OCI-M2 (cell line): ENCODE measurements at regions not wholly inside any gene's neighbourhood (a gene's known extent, or its start where the extent isn't known, plus 50 kb on each side); places are given as distances from the start of the nearest gene placed in this dataset.
"Not testable (repeated sequence)": the region's sequence is repeated elsewhere in the genome, so short reads cannot be mapped to it uniquely, and the experiment has no call there.

ENCODE experiments used
- DNase-seq: peaks from one replicate; lab custom pipeline; 2025; ENCODE audit not compliant: unreplicated experiment; lab: John Stamatoyannopoulos, UW

DNA sequence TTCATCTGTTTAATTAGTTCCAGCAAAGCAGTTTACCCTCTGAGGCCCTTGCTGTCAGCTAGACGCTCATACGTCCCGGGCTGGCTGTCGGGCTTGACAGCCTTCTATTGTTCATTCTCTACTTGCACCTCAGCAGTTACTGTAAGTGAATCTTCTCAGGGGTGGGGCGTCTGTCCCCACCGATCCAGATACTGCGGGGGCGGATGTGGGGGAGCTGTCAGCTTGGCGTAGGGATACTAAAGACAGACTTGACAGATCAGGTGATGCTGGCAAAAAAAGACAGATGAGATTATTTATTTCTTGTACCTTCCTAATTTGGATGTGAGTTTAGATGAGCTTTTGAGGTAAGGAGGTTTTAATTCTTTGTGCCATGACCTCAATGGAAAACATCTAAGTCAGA lies 315.3 kb downstream of the NR2F2 start:
- no peak for DNase-seq

DNA sequence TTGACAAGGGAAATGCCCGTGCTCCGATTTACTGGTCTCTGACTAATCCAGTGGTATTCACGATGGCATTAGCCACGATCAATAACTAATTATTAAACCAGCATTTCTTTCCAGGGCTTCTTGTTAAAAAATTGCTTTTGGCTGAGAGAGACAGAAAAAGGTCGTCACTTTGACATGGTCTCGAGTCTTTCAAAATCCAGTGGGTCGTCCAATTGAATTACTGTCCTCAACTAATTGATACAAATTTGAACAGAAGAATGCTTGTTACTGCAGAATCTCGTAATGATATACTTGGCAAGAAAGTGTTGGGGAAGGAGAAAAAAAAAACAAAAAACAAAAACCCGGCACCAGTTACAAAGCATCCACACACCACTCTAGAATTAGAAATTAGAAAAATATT lies 318.4 kb downstream of the NR2F2 start:
- no peak for DNase-seq

DNA sequence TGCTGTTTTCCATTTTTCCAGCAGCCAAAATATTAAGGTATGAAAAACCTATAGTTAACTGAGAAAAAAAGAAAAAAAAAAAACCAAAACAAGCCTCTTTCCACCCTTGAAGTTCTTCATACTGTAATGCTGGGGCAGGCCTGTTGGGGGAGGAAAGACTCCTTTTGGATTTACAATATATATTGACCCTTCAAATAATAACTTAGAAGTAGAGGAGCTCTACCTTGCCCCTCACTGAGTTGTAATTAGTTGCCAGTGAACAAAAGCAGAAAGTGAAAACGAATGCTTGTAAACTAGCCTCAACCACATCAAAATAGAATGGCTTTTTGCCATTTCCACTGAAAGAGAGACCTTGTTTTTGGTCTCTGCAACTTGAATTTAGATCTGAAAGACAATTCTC lies 326.6 kb downstream of the NR2F2 start:
- DNase-seq = no peak

DNA sequence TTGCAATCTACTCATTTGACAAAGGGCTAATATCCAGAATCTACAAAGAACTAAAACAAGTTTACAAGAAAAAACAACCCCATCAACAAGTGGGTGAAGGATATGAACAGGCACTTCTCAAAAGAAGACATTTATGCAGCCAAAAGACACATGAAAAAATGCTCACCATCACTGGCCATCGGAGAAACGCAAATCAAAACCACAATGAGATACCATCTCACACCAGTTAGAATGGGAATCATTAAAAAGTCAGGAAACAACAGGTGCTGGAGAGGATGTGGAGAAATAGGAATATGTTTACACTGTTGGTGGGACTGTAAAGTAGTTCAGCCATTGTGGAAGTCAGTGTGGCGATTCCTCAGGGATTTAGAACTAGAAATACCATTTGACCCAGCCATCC lies 336.5 kb downstream of the NR2F2 start:
- DNase-seq = not testable (repeated sequence)

DNA sequence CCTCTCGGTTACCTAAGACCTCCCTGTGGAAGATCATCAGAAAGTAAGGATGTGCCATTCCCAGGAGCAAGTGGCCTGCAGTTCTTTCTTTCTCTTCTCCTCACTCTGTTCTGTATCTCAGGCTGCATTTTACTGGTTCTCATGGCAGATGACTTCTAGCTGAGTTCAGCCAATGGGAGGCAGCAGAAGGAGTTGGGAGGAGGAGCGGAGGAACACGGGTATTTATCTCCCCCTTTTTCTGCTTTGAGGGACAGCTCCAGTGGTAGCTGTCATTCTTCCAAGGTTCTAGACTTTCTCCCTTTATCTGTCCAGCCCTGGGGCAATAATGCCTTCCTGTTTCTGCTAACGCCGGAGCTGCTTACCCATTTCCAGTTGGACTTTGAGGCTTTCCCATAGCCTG lies 339.9 kb downstream of the NR2F2 start:
- no peak for DNase-seq

DNA sequence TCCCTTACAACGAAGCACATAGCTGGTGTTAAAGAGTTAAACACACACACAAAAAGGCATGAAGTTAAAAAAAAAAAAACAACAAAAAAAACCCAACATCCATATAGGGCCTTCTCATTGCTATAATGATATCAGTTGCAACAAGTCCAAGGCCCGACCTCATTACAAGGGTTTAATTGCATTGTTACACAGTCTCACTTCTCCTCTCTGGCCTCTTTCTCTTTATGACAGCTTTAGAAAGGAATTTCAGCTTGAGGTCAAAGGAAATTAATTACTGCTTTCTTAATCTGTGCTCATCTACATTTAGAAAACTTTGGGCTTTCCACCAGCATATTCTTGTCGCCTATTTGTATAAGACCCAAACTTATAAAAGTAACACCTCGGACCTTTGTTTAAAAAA lies 342.1 kb downstream of the NR2F2 start:
- no peak for DNase-seq

DNA sequence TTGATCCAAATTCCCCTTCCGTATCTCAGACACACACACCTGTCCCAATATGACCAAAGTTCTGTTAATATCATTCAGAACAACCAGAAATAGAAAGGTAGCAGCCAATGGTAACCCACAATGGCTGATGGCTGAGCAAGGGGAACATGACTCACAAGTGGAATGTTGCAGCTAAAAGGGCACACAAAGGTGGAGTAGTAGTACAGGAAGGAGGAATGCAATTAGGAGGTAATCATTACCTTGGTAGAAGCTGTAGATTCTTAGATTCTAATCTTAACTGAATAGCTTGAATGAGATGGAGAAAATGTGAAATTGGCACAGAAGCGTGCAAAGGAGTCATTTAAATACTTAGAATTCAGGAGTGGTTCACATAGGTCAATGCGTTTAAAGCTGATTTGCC lies 347.9 kb downstream of the NR2F2 start:
- no peak for DNase-seq

DNA sequence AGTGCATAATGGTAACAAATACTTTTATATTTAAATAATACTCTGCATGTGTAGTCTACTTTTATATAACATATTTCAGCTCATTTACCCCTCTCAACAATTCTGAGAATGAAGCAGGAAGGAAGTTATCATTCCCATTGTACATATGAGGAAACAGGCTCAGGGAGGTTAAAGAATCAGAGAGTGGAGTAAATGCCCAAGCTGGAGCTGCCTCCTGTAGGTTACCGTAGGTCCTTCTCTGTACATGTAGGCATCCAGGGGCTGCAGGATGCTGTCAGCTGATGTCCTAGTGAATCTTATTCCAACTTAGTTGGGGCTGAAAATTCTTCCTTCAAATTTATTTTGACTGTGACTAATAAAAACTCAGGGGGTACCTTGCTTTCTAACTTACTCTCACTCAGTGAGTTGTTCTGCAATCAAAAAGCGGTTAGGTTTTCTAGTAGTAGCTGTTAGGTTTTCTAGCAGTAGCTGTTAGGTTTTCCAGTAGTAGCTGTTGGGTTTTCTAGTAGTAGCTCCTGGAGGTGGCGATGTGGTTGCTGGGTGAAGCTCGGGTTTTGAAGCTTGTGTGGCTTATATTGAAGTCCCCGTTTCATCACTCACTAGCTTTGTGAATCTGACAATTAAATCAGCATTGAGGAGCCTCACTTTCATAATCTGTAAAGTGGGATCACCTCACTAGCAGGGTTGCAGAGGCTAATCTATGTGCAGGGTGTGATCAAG lies 357.0 kb downstream of the NR2F2 start:
- no peak for DNase-seq

DNA sequence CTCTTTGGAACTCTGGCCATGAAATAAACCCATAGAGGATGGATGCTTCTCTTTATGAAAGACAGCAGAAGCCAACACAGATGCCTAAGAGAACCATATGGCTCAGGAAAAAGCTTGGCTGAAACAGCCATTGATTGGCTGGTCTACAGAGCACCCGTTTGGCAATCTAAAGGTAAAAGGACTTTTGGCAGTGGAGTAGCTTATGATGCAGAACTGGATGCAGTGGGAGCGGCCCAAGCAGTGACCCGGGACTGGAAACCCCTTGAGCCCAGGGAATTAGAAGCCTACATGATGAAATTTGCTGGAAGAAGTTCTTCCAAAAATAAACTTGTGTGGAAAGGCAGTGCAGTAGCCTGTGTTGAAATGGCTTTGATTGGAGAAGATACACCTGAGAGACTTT lies 360.2 kb downstream of the NR2F2 start:
- DNase-seq = no peak

DNA sequence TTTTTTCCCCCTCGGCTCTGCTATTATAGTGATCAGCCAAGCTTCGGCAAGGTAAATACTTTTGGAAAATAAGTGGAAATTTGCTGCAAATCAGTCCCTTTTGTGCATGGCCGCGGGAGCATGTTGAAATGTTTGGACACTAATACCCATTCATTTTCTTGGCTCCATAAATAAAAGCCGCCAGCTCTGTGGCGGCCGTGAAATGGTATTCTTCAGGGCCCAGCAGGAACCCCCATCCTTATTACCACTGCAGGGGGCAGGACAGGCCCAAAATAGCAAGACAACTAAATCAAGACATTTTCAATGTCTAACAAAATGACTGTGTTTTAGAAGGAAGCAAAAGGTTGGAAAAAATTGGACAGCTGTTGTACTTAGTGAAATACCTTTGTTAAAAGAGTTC lies 362.3 kb downstream of the NR2F2 start:
- no peak for DNase-seq

DNA sequence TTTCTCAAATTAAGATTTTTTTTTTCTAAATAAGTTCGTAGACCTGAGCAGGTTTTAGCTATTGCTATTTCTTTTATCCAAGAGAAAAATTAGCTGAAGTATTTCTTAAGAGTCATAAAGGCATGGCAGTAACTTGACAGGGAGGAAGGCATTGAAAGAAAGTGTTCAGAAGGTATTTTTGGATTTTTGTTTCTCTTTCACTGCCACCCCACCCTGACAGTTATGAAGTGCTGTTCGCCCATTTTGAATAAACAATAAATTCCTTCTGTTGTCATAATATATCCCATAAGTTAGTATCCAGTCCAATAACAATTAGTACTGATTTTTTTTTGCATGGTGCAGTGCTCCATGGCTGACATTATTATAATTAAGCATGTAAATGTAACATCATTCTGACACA lies 363.0 kb downstream of the NR2F2 start:
- no peak for DNase-seq

DNA sequence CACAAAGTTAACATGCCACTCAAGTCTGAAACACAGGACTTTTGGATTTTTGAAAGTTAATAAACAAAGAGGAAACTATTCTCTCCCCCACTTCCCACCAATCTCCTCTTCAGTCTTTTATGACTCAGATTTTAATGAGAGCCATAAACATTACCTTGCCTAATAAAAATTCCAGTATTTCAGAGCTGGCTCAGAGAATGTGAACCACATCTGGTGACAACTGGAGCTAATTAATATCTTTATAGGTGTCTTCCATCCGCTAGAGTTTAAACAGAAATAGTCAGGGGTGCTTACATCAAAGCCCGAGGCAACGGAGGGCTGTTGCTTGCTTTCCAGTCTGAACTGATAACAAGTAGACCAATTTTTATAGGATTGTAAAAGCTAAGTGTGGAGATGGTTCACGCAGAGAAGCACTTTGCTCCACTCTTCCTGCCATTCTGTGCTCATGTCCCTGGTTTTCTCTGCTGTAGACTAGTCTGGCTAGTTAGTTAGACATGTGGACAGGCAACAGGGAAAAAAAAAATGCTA lies 363.6 kb downstream of the NR2F2 start:
- no peak for DNase-seq

DNA sequence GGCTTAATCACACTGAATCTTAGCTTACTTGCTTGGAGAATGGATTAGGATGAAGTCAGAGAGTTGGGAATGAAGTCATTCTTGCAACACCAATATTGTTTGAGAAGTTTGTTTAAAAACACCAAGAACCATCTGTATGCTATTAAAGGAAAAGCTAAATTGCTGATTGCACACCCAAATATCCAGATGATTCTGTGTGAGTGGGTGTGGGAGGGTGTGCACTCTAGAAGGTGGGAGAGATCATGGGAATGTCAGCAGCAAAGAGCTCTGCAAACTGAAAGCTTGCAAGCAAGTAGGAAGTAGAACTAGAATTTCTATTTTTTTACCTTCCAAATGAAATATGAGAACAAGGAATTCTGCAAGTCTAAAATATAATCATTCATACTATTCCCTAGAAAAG lies 364.9 kb downstream of the NR2F2 start:
- no peak for DNase-seq

DNA sequence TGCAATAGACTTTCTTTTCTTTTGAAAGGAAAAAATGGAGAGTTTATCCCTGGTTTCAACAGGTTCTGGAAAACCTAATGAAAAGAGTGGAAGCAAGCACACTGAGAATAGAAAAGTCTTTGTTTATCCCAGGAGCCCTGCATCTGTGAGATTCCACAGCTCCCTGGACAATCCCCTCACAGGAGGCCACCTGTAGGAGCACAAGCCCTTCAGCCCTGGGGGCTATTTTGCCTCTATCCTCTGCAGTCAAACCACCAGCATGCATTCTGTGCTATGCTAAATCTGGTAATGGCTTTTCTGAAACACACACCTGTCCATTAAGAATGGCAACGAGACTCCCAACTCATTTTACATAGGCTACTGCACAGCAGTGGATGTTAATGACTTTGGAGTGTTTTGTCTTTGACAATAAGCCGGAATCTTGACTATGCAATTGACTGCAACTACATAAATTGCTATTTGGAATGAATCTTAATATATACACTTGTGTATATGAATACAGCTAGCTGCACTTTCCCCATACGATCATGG lies 369.4 kb downstream of the NR2F2 start:
- no peak for DNase-seq

DNA sequence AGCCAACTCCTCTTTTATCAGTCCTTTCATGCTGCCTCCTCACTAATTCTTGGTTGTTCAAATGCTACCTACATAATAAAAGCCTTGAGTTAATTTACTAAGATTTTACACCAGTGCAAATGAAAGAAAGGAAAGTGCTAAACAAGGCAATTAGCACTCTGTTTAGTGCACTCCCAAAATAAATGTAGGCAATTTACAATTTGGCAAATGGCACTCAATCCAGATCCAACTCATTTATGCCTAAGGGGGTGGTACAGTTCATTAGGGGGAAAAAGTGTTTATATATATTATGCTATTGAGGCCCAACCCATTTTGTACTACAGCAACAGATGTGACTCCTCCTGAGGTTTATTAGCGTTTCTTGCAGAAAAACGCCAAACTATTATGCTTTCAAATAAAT lies 370.1 kb downstream of the NR2F2 start:
- no peak for DNase-seq

DNA sequence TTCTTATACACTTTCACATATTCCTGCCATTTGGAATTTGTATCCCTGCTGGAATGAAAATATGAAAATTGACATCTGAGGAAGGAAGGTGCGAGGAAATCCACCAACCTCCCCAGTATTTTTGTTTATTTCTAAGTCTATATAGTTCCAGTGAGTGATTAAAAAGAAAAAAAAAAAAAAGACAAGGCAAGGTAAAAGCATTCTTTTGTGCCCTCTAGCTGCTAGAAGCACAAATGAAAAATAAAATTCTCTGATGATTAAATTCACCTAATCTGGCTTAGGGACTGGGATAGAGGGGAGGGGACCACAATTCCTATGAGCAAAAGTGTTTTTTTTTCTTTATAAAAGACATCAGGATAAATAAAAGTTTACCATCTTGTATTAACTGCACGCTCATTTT lies 370.9 kb downstream of the NR2F2 start:
- no peak for DNase-seq

DNA sequence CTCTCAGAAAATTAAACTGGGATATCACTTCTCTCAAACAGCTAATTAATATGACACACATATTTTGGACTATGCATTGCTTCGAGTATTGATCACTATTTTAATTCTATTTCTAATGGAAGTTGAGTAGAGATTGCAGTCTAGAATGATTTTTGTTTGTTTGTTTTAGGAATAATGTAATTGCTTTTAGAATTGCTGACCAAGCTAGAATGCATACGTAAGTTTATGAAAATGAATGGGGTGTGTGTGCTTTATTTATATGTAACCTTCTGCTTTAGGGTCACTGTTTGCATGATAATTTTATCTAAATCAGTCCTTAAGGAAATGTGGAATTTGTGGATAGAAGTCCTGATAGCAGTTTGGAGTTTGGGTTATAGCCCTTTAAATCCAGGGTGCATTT lies 371.4 kb downstream of the NR2F2 start:
- DNase-seq = no peak

DNA sequence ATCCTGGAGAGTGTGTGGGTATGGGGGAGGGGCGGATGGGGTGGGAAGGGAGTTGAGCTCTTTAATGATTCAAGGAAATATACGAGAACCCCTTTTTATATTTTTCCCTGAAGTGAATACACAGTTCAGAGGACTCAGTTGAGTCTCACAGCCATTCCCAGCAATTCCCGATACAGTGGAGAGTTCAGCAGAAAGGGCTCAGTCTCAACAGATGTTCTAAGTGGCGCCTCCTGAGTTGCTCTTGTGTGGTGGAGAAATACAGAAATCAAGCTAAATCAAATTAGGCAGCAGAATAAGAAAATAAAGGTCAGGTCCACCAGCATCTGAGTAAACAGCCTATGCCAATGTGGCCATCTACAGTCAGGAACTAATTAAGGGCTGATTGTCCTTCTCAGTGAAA lies 372.1 kb downstream of the NR2F2 start:
- DNase-seq = no peak

DNA sequence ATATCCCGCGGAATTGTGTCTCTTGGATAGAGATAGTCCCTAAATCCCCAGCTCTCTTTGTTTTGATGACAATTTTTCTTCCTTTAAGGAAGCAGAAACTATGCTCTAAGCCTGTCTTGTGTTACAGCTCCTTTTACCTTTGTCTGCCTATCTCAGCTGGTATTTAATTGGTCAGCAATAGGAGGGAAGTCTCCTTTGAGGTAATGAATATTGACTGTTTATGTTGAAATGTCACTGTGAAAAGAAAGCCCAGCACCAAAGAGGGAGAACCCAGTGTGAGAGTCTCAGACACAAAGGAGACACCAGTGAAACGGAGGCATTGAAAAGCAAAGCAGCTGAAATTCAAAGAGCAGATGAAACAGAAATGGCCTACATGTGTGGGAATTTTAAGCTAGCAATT lies 372.6 kb downstream of the NR2F2 start:
- no peak for DNase-seq

DNA sequence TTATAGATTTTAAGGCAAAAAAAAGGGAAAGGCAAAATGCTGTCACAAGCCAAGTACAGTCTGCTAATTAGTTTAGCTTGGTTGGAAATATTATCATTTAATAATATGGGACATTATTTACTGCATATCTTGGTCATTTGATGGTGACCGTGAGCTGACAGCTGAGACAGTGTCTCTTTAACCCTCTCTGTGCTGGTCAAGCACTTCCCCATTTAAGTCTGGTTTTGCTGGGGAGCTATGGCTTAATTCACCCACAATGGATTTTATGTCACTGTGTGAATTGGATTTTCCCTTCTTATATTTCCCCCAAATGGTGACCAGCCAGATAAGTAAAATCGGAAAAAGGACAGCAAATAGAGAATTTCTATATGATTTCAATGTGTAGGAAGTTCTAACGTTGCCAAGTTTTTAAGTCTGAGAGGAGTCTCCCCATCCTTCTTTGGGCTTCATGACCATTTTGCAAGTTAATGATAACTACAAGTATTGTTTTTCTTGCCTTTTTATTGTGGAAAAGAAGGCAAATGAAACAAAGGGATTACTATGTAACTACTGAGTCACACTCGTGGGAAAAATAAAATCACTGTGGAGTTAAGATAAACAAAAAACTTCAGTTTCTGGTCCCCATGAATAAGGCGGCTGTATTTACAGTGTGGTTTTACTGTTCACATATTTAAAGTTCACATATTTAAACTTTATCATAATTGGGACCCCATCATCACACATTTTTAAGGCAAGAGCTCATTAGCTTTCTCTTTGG lies 373.5 kb downstream of the NR2F2 start:
- DNase-seq = no peak

DNA sequence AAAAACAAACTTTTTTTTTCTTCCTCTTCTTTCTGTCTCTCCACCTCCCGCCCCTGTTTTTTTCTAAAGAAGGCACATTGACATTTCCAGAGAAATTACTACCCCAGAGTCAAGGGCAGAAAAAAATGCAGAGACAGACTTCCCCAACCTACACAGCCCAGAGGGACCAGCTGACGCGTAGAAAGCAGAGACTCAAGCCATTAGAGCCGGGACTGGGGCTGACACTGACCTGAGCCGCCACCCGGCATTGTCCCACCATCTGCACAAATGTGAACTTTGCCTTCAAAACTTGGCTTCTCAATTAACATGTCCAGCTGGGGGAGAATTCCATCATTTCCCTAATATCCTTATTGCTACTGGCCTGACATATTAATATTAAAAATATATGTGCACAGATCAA lies 385.6 kb downstream of the NR2F2 start:
- no peak for DNase-seq

DNA sequence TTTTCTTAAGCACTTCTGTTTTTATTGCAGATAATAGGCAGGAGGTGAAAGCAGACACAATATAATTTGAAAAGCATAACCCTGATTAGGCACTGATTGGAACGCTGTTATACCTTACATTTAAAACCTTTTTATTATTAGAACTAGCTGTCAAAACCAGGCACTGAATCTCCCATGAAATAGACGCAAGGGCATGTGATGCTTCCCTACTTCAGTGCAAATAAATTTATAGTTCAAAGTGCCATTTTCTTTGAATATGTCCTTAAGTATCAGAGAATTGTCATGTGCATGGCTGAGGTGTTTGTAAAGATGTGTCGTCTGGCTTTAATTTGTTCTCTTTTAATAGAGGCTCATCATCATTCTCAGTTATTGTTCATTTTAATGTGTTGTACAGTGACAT lies 386.0 kb downstream of the NR2F2 start:
- no peak for DNase-seq
